Hepatocyte (in vitro differentiated cells): ENCODE measurements at regions not wholly inside any gene's neighbourhood (a gene's known extent, or its start where the extent isn't known, plus 50 kb on each side); places are given as distances from the start of the nearest gene placed in this dataset.

Source experiments
- DNase-seq: peaks from one replicate; pipeline ENCODE4 v3.0.0-alpha.2; 2016; ENCODE audit warnings: low spot score
- H2AFZ ChIP-seq: fragments of 200-600 bp; sonication (generic); 2 replicates; pipeline ENCODE4 v1.6.0; 2016; ENCODE audit warnings: antibody characterized with exemption, mild to moderate bottlenecking
- H3K27ac ChIP-seq: fragments of 200-600 bp; sonication (generic); 2 replicates; pipeline ENCODE4 v1.5.1; 2016; ENCODE audit warnings: mild to moderate bottlenecking
- H3K27me3 ChIP-seq: fragments of 200-600 bp; sonication (generic); 2 replicates; pipeline ENCODE4 v1.6.1; 2016
- H3K36me3 ChIP-seq: fragments of 200-600 bp; sonication (generic); replicated peaks from 2 replicates; pipeline ENCODE4 v1.5.1; 2016; ENCODE audit warnings: low read depth; ENCODE audit not compliant: insufficient read depth
- H3K4me1 ChIP-seq: fragments of 200-600 bp; sonication (generic); 2 replicates; pipeline ENCODE4 v1.5.1; 2016; ENCODE audit warnings: mild to moderate bottlenecking, moderate library complexity; ENCODE audit not compliant: insufficient read depth
- H3K4me2 ChIP-seq: fragments of 200-600 bp; sonication (generic); 2 replicates; pipeline ENCODE4 v1.6.0; 2016
- H3K4me3 ChIP-seq: fragments of 200-600 bp; sonication (generic); 2 replicates; pipeline ENCODE4 v1.5.1; 2016; ENCODE audit warnings: mild to moderate bottlenecking
- H3K79me2 ChIP-seq: fragments of 200-600 bp; sonication (generic); 2 replicates; pipeline ENCODE4 v1.6.0; 2017; ENCODE audit warnings: mild to moderate bottlenecking
- H3K9me2 ChIP-seq: fragments of 200-600 bp; sonication (generic); replicated peaks from 2 replicates; pipeline ENCODE4 v1.6.0; 2017; ENCODE audit warnings: mild to moderate bottlenecking; ENCODE audit not compliant: insufficient read depth
- H3K9me3 ChIP-seq: fragments of 200-600 bp; sonication (generic); 2 replicates; pipeline ENCODE4 v1.5.1; 2016; ENCODE audit warnings: low read depth, mild to moderate bottlenecking
- H4K20me1 ChIP-seq: fragments of 200-600 bp; sonication (generic); 2 replicates; pipeline ENCODE4 v1.6.0; 2016; ENCODE audit warnings: mild to moderate bottlenecking; ENCODE audit not compliant: insufficient read depth, poor library complexity, severe bottlenecking
- CTCF ChIP-seq: fragments of 200-600 bp; sonication (generic); IDR thresholded peaks from 2 replicates; pipeline ENCODE4 v1.5.1; 2016; ENCODE audit warnings: antibody characterized with exemption, mild to moderate bottlenecking; ENCODE audit not compliant: poor library complexity
- EZH2 ChIP-seq: fragments of 200-600 bp; sonication (generic); IDR thresholded peaks from 2 replicates; pipeline ENCODE4 v1.6.1; 2016; ENCODE audit warnings: antibody characterized with exemption, mild to moderate bottlenecking, borderline replicate concordance
- EZH2phosphoT487 ChIP-seq: fragments of 200-600 bp; sonication (generic); IDR thresholded peaks from one replicate; pipeline ENCODE4 v1.6.1; 2018; ENCODE audit warnings: antibody characterized with exemption, mild to moderate bottlenecking, low read depth, moderate library complexity; ENCODE audit not compliant: unreplicated experiment, severe bottlenecking
- WGBS: methylation state at CpG from one replicate; pipeline ENCODE4 v1.1.6; 2016; ENCODE audit warnings: low lambda C conversion rate; ENCODE audit errors: missing lambda C conversion rate; 5-methylcytosine and 5-hydroxymethylcytosine counted together

GRCh38 chr20:63080411-63080810 is 73.6 kb upstream of the BHLHE23 start:
- Histone ChIP-seq H3K27me3 (no peaks in the 10 kb centered on the region), H3K9me3 (no peaks in the 10 kb centered on the region), H2AFZ (no peak overlapping the region), H3K79me2 (no peaks in the 10 kb centered on the region), H3K36me3 (no peaks in the 10 kb centered on the region), H4K20me1 (no peaks in the 10 kb centered on the region), H3K4me2 (no peak overlapping the region), H3K27ac (no peak overlapping the region), H3K4me3 (no peak overlapping the region), H3K4me1 (no peaks in the 10 kb centered on the region), H3K9me2 (no peaks in the 10 kb centered on the region)
- TF ChIP-seq EZH2 (no peak), CTCF (no peak), EZH2phosphoT487 (no peak)
- 78% methylated on average over 10 of the region's 10 CpGs for WGBS
- DNase-seq, result no peak

GRCh38 chr20:63079971-63080370 is 73.2 kb upstream of the BHLHE23 start:
- Histone ChIP-seq H3K27me3 (no peaks in the 10 kb centered on the region), H3K36me3 (no peaks in the 10 kb centered on the region), H3K9me3 (no peaks in the 10 kb centered on the region), H3K4me3 (no peak overlapping the region), H3K79me2 (no peaks in the 10 kb centered on the region), H3K27ac (no peak overlapping the region), H3K4me1 (no peaks in the 10 kb centered on the region), H4K20me1 (no peaks in the 10 kb centered on the region), H3K9me2 (no peaks in the 10 kb centered on the region), H3K4me2 (no peak overlapping the region), H2AFZ (no peak overlapping the region)
- TF ChIP-seq EZH2phosphoT487 (no peak), CTCF (no peak), EZH2 (no peak)
- no peak for DNase-seq
- WGBS, result 77% methylated on average over 2 of the region's 2 CpGs

- TF ChIP-seq EZH2 (no peak), CTCF (no peak), EZH2phosphoT487 (no peak)
- no peaks in the 10 kb centered on the region for H3K4me1 ChIP-seq
- no peaks in the 10 kb centered on the region for H3K9me3 ChIP-seq
- H3K36me3 ChIP-seq, result no peaks in the 10 kb centered on the region
- no peak overlapping the region for H3K4me2 ChIP-seq
- H3K27me3 ChIP-seq, result peaks cover 16% of the 10 kb centered on the region
- H3K4me3 ChIP-seq, result no peak overlapping the region
- no peak for DNase-seq
- no peak overlapping the region for H3K27ac ChIP-seq
- H2AFZ ChIP-seq, result no peak overlapping the region
- H4K20me1 ChIP-seq, result no peaks in the 10 kb centered on the region
- H3K9me2 ChIP-seq, result no peaks in the 10 kb centered on the region
- no peaks in the 10 kb centered on the region for H3K79me2 ChIP-seq
These were observed 70.9 kb upstream of the BHLHE23 start for GRCh38 chr20:63077705-63078104.

- Histone ChIP-seq H3K27ac (no peak overlapping the region), H2AFZ (no peak overlapping the region), H3K4me2 (no peak overlapping the region), H3K79me2 (no peaks in the 10 kb centered on the region), H3K4me1 (no peaks in the 10 kb centered on the region), H3K27me3 (peaks cover 27% of the 10 kb centered on the region), H3K9me3 (no peaks in the 10 kb centered on the region), H3K9me2 (no peaks in the 10 kb centered on the region), H4K20me1 (no peaks in the 10 kb centered on the region), H3K4me3 (no peak overlapping the region), H3K36me3 (no peaks in the 10 kb centered on the region)
- 85% methylated on average over 5 of the region's 5 CpGs for WGBS
- no peak for DNase-seq
- TF ChIP-seq EZH2 (no peak), EZH2phosphoT487 (no peak), CTCF (no peak)
These were observed 69.7 kb upstream of the BHLHE23 start for GRCh38 chr20:63076421-63076820.
